HCT116 (cell line): ENCODE measurements at regions not wholly inside any gene's neighbourhood (a gene's known extent, or its start where the extent isn't known, plus 50 kb on each side); places are given as distances from the start of the nearest gene placed in this dataset.

Experiments
- CEBPB ChIP-seq: IDR thresholded peaks from 2 replicates; pipeline ENCODE4 v1.6.1; 2012; ENCODE audit warnings: low read depth
- CTCF ChIP-seq, 3 experiments: fragments of 200-600 bp in 1 of 3; sonication (generic) in 1 of 3; IDR thresholded peaks in 2 of 3; conservative IDR thresholded peaks in 1 of 3; 2 replicates each; pipeline ENCODE4 v1.5.1; 2012 to 2017; ENCODE audit warnings: low read depth in 2 of 3, low read length in 2 of 3, antibody characterized with exemption in 1 of 3, borderline replicate concordance in 1 of 3, control low read depth in 1 of 3, mild to moderate bottlenecking in 1 of 3, mixed read lengths in 1 of 3, mixed run types in 1 of 3, moderate library complexity in 1 of 3; ENCODE audit not compliant: insufficient read depth in 1 of 3
- EZH2 ChIP-seq: fragments of 200-600 bp; sonication (generic); IDR thresholded peaks from 2 replicates; pipeline ENCODE4 v1.6.1; 2017; ENCODE audit warnings: antibody characterized with exemption, mixed run types
- JUND ChIP-seq: IDR thresholded peaks from 2 replicates; pipeline ENCODE4 v1.6.1; 2012
- POLR2A ChIP-seq: IDR thresholded peaks from 2 replicates; pipeline ENCODE4 v1.7.0; 2011; ENCODE audit warnings: borderline replicate concordance; ENCODE audit not compliant: insufficient read depth, insufficient read length; ENCODE audit errors: extremely low read depth
- POLR2AphosphoS5 ChIP-seq: IDR thresholded peaks from 2 replicates; pipeline ENCODE4 v1.6.1; 2011; ENCODE audit warnings: mild to moderate bottlenecking, low read depth, low read length, moderate library complexity
- RAD21 ChIP-seq: IDR thresholded peaks from 2 replicates; pipeline ENCODE4 v1.6.1; 2012; ENCODE audit warnings: low read depth, mild to moderate bottlenecking
- REST ChIP-seq: IDR thresholded peaks from 2 replicates; pipeline ENCODE4 v1.6.1; 2012; ENCODE audit warnings: low read depth

GRCh38 chr10:106183041-106183440 lies 981.5 kb downstream of the SORCS1 start:
- TF ChIP-seq CTCF (IDR thresholded peaks at IDR 0.05 in 2 of 3, conservative IDR thresholded peaks at IDR 0.05 in 1 of 3; ENCODE audit: borderline replicate concordance in 1 of 3, insufficient read depth in 1 of 3, low read depth in 2 of 3, low read length in 2 of 3) (no peak), CEBPB (no peak), JUND (no peak), POLR2AphosphoS5 (no peak), POLR2A (no peak), RAD21 (no peak), EZH2 (no peak), REST (no peak)
